ENCODE measurements at regions not wholly inside any gene's neighbourhood (a gene's known extent, or its start where the extent isn't known, plus 50 kb on each side); places are given as distances from the start of the nearest gene placed in this dataset.

DNA sequence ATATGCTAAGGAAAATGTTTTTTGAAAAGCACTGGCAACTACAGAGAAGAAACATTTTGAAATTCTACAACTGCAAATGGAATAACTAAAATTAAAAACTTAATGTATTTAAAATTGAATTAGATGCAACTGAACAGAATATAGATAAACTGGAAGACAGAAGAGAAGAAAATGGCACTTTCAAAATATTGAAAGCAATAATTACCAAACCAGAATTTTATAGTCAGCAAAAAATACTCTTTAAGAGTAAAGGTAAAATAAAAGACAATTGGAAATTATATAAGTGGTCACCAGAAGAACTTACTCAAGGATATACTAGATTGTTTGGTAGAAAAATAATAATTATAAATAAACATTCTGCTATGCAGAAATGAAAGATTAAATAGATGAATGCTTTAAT, 927.7 kb upstream of the ZWINT start:
- intact Hi-C loops (cut with micrococcal nuclease; ENCODE audit: unreplicated experiment) = no loop called here
- BruUV-seq (replicated peaks) = no TSS peak
- no peak for FAIRE-seq

More for the DNA sequence above, 927.7 kb upstream of the ZWINT start:
- DNase-seq (ENCODE audit: low read depth, low spot score) (no peak), ATAC-seq (no peak)
- Histone ChIP-seq H3K4me3 (no peak overlapping the region), H3K9ac (ENCODE audit: control insufficient read depth, insufficient read depth, low read length) (no peak overlapping the region), H3K27ac (ENCODE audit: control insufficient read depth, insufficient read depth) (no peak overlapping the region), H3K9me3 (replicated peaks; ENCODE audit: control insufficient read depth, insufficient read depth, low read length) (no peaks in the 10 kb centered on the region), H3K4me1 (ENCODE audit: control insufficient read depth, insufficient read depth, low read length) (no peaks in the 10 kb centered on the region), H3K27me3 (replicated peaks in 1 of 2; ENCODE audit: control insufficient read depth in 2 of 2, insufficient read depth in 2 of 2, low read length in 1 of 2) (no peaks in the 10 kb centered on the region), H4K20me1 (ENCODE audit: control insufficient read depth, insufficient read depth) (no peaks in the 10 kb centered on the region), H3K36me3 (ENCODE audit: control insufficient read depth in 2 of 2, insufficient read depth in 2 of 2, low read length in 1 of 2) (no peaks in the 10 kb centered on the region), H3K79me2 (ENCODE audit: control insufficient read depth, insufficient read depth, low read length) (no peaks in the 10 kb centered on the region), H2AFZ (ENCODE audit: control insufficient read depth, low read depth, low read length) (no peak overlapping the region), H3K4me2 (ENCODE audit: control insufficient read depth, insufficient read depth) (no peak overlapping the region)
- ChIA-PET POLR2A (no interaction called here), SMC1A (ENCODE audit: uncharacterized antibody, unreplicated experiment) (no interaction called here), RAD21 (ENCODE audit: unreplicated experiment) (no interaction called here), CTCF (no interaction called here)
- in situ Hi-C loops (cut with MboI) = no loop called here
- no peak for TF ChIP-seq POU2F2 (IDR thresholded peaks at IDR 0.05; ENCODE audit: borderline replicate concordance, low read depth, low read length)
- TF ChIP-seq SMAD5 (IDR thresholded peaks at IDR 0.05; ENCODE audit: low read depth) = no peak
- TF ChIP-seq ZZZ3 (IDR thresholded peaks at IDR 0.05; ENCODE audit: control insufficient read depth, insufficient read length, low read depth) = no peak
- TF ChIP-seq, protein P1, sequence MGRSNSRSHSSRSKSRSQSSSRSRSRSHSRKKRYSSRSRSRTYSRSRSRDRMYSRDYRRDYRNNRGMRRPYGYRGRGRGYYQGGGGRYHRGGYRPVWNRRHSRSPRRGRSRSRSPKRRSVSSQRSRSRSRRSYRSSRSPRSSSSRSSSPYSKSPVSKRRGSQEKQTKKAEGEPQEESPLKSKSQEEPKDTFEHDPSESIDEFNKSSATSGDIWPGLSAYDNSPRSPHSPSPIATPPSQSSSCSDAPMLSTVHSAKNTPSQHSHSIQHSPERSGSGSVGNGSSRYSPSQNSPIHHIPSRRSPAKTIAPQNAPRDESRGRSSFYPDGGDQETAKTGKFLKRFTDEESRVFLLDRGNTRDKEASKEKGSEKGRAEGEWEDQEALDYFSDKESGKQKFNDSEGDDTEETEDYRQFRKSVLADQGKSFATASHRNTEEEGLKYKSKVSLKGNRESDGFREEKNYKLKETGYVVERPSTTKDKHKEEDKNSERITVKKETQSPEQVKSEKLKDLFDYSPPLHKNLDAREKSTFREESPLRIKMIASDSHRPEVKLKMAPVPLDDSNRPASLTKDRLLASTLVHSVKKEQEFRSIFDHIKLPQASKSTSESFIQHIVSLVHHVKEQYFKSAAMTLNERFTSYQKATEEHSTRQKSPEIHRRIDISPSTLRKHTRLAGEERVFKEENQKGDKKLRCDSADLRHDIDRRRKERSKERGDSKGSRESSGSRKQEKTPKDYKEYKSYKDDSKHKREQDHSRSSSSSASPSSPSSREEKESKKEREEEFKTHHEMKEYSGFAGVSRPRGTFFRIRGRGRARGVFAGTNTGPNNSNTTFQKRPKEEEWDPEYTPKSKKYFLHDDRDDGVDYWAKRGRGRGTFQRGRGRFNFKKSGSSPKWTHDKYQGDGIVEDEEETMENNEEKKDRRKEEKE (IDR thresholded peaks at IDR 0.05) = no peak
- TF ChIP-seq, protein P2, sequence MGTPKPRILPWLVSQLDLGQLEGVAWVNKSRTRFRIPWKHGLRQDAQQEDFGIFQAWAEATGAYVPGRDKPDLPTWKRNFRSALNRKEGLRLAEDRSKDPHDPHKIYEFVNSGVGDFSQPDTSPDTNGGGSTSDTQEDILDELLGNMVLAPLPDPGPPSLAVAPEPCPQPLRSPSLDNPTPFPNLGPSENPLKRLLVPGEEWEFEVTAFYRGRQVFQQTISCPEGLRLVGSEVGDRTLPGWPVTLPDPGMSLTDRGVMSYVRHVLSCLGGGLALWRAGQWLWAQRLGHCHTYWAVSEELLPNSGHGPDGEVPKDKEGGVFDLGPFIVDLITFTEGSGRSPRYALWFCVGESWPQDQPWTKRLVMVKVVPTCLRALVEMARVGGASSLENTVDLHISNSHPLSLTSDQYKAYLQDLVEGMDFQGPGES (IDR thresholded peaks at IDR 0.05) = no peak
- TF ChIP-seq EZH2 (IDR thresholded peaks at IDR 0.05; ENCODE audit: borderline replicate concordance, control insufficient read depth, low read depth, low read length) = no peak
- TF ChIP-seq CHD2 (IDR thresholded peaks at IDR 0.05; ENCODE audit: borderline replicate concordance, low read depth, low read length) = no peak
- TF ChIP-seq, protein P3, sequence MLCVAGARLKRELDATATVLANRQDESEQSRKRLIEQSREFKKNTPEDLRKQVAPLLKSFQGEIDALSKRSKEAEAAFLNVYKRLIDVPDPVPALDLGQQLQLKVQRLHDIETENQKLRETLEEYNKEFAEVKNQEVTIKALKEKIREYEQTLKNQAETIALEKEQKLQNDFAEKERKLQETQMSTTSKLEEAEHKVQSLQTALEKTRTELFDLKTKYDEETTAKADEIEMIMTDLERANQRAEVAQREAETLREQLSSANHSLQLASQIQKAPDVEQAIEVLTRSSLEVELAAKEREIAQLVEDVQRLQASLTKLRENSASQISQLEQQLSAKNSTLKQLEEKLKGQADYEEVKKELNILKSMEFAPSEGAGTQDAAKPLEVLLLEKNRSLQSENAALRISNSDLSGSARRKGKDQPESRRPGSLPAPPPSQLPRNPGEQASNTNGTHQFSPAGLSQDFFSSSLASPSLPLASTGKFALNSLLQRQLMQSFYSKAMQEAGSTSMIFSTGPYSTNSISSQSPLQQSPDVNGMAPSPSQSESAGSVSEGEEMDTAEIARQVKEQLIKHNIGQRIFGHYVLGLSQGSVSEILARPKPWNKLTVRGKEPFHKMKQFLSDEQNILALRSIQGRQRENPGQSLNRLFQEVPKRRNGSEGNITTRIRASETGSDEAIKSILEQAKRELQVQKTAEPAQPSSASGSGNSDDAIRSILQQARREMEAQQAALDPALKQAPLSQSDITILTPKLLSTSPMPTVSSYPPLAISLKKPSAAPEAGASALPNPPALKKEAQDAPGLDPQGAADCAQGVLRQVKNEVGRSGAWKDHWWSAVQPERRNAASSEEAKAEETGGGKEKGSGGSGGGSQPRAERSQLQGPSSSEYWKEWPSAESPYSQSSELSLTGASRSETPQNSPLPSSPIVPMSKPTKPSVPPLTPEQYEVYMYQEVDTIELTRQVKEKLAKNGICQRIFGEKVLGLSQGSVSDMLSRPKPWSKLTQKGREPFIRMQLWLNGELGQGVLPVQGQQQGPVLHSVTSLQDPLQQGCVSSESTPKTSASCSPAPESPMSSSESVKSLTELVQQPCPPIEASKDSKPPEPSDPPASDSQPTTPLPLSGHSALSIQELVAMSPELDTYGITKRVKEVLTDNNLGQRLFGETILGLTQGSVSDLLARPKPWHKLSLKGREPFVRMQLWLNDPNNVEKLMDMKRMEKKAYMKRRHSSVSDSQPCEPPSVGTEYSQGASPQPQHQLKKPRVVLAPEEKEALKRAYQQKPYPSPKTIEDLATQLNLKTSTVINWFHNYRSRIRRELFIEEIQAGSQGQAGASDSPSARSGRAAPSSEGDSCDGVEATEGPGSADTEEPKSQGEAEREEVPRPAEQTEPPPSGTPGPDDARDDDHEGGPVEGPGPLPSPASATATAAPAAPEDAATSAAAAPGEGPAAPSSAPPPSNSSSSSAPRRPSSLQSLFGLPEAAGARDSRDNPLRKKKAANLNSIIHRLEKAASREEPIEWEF (IDR thresholded peaks at IDR 0.05; ENCODE audit: insufficient replicate concordance, low read depth, low read length) = no peak
- TF ChIP-seq, protein P4, sequence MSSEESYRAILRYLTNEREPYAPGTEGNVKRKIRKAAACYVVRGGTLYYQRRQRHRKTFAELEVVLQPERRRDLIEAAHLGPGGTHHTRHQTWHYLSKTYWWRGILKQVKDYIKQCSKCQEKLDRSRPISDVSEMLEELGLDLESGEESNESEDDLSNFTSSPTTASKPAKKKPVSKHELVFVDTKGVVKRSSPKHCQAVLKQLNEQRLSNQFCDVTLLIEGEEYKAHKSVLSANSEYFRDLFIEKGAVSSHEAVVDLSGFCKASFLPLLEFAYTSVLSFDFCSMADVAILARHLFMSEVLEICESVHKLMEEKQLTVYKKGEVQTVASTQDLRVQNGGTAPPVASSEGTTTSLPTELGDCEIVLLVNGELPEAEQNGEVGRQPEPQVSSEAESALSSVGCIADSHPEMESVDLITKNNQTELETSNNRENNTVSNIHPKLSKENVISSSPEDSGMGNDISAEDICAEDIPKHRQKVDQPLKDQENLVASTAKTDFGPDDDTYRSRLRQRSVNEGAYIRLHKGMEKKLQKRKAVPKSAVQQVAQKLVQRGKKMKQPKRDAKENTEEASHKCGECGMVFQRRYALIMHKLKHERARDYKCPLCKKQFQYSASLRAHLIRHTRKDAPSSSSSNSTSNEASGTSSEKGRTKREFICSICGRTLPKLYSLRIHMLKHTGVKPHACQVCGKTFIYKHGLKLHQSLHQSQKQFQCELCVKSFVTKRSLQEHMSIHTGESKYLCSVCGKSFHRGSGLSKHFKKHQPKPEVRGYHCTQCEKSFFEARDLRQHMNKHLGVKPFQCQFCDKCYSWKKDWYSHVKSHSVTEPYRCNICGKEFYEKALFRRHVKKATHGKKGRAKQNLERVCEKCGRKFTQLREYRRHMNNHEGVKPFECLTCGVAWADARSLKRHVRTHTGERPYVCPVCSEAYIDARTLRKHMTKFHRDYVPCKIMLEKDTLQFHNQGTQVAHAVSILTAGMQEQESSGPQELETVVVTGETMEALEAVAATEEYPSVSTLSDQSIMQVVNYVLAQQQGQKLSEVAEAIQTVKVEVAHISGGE (CRISPR knock-in tag; IDR thresholded peaks at IDR 0.05) = no peak
- no peak for TF ChIP-seq KDM1A (IDR thresholded peaks at IDR 0.05; ENCODE audit: borderline replicate concordance)
- TF ChIP-seq ZNF622 (IDR thresholded peaks at IDR 0.05) = no peak

All from GM12878 (cell line).